WTC11 (cell line): ENCODE measurements at regions not wholly inside any gene's neighbourhood (a gene's known extent, or its start where the extent isn't known, plus 50 kb on each side); places are given as distances from the start of the nearest gene placed in this dataset.

Source experiments
- ATF1 ChIP-seq: sonication (generic); formaldehyde crosslinking; IDR thresholded peaks from 2 replicates; pipeline ENCODE4 v1.8.1; 2023; ENCODE audit warnings: mild to moderate bottlenecking, moderate library complexity, missing genetic modification reagents
- CTCF ChIP-seq: fragments of 200-600 bp; IDR thresholded peaks from 2 replicates; pipeline ENCODE4 v1.8.0; 2022; ENCODE audit warnings: antibody characterized with exemption
- ESRRA ChIP-seq: sonication (generic); formaldehyde crosslinking; IDR thresholded peaks from 2 replicates; pipeline ENCODE4 v1.8.1; 2022; ENCODE audit warnings: mild to moderate bottlenecking, missing genetic modification reagents, borderline replicate concordance
- FOXJ3 ChIP-seq: sonication (generic); formaldehyde crosslinking; IDR thresholded peaks from 2 replicates; pipeline ENCODE4 v1.9.0; 2021; ENCODE audit warnings: missing genetic modification reagents, mild to moderate bottlenecking, borderline replicate concordance
- NFYB ChIP-seq: sonication (generic); formaldehyde crosslinking; conservative IDR thresholded peaks from 2 replicates; pipeline ENCODE4 v1.8.0; 2022; ENCODE audit warnings: low read depth, missing genetic modification reagents
- ZBTB21 ChIP-seq: sonication (generic); formaldehyde crosslinking; IDR thresholded peaks from 2 replicates; pipeline ENCODE4 v1.8.1; 2023; ENCODE audit warnings: mild to moderate bottlenecking, missing genetic modification reagents, borderline replicate concordance
- ZNF219 ChIP-seq: sonication (generic); formaldehyde crosslinking; IDR thresholded peaks from 2 replicates; pipeline ENCODE4 v1.8.0; 2023; ENCODE audit warnings: missing genetic modification reagents, mild to moderate bottlenecking, borderline replicate concordance
- ZNF396 ChIP-seq: fragments of 250-450 bp; sonication (Bioruptor Pico); IDR thresholded peaks from 2 replicates; pipeline ENCODE4 v1.8.0; 2021; ENCODE audit warnings: mild to moderate bottlenecking, moderate library complexity, borderline replicate concordance
- ZNF425 ChIP-seq: fragments of 250-450 bp; sonication (Bioruptor Pico); conservative IDR thresholded peaks from 2 replicates; pipeline ENCODE4 v1.9.0; 2021; ENCODE audit warnings: mild to moderate bottlenecking
- TF ChIP-seq, protein P1 (sequence below): sonication (generic); formaldehyde crosslinking; IDR thresholded peaks from 2 replicates; pipeline ENCODE4 v1.8.0; 2022; ENCODE audit warnings: mild to moderate bottlenecking, missing genetic modification reagents
- TF ChIP-seq, protein P2 (sequence below): sonication (generic); formaldehyde crosslinking; IDR thresholded peaks from 2 replicates; pipeline ENCODE4 v1.8.1; 2022; ENCODE audit warnings: low read depth, missing genetic modification reagents, borderline replicate concordance
- TF ChIP-seq, protein P3 (sequence below): sonication (generic); formaldehyde crosslinking; conservative IDR thresholded peaks from 2 replicates; pipeline ENCODE4 v1.8.1; 2022; ENCODE audit warnings: mild to moderate bottlenecking, missing genetic modification reagents

GRCh38 chr7:52061666-52062065, 745.1 kb upstream of the COBL start:
- TF ChIP-seq ZNF425 (CRISPR knock-in tag) (no peak), ZNF396 (CRISPR knock-in tag) (no peak), CTCF (no peak), ATF1 (CRISPR knock-in tag) (no peak), NFYB (CRISPR knock-in tag) (no peak), ZNF219 (CRISPR knock-in tag) (no peak), FOXJ3 (CRISPR knock-in tag) (no peak), ZBTB21 (CRISPR knock-in tag) (no peak), ESRRA (CRISPR knock-in tag) (no peak)
- TF ChIP-seq, protein P1, sequence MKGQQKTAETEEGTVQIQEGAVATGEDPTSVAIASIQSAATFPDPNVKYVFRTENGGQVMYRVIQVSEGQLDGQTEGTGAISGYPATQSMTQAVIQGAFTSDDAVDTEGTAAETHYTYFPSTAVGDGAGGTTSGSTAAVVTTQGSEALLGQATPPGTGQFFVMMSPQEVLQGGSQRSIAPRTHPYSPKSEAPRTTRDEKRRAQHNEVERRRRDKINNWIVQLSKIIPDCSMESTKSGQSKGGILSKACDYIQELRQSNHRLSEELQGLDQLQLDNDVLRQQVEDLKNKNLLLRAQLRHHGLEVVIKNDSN, result no peak
- TF ChIP-seq, protein P2, sequence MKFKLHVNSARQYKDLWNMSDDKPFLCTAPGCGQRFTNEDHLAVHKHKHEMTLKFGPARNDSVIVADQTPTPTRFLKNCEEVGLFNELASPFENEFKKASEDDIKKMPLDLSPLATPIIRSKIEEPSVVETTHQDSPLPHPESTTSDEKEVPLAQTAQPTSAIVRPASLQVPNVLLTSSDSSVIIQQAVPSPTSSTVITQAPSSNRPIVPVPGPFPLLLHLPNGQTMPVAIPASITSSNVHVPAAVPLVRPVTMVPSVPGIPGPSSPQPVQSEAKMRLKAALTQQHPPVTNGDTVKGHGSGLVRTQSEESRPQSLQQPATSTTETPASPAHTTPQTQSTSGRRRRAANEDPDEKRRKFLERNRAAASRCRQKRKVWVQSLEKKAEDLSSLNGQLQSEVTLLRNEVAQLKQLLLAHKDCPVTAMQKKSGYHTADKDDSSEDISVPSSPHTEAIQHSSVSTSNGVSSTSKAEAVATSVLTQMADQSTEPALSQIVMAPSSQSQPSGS (CRISPR knock-in tag), result no peak
- TF ChIP-seq, protein P3, sequence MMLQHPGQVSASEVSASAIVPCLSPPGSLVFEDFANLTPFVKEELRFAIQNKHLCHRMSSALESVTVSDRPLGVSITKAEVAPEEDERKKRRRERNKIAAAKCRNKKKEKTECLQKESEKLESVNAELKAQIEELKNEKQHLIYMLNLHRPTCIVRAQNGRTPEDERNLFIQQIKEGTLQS (CRISPR knock-in tag), result no peak
